GM21717 (cell line): ENCODE measurements at regions not wholly inside any gene's neighbourhood (a gene's known extent, or its start where the extent isn't known, plus 50 kb on each side); places are given as distances from the start of the nearest gene placed in this dataset.
A peak's percentile ranks its signal among the peaks of the same experiment; 100 is the strongest.

Experiments
- ATAC-seq: cut with Tn5 transposase; IDR thresholded peaks from one replicate; pipeline ENCODE4 v1.9.1; 2021; ENCODE audit warnings: mild to moderate bottlenecking, moderate library complexity; ENCODE audit not compliant: unreplicated experiment

GRCh38 chr18:5091741-5092140, 105.3 kb downstream of the AKAIN1 start:
- ATAC-seq: no peak

GRCh38 chr18:5075297-5075696, 121.8 kb downstream of the AKAIN1 start:
- no peak for ATAC-seq

GRCh38 chr18:5073026-5073944, 123.8 kb downstream of the AKAIN1 start:
- no peak for ATAC-seq

- ATAC-seq: no peak
Measured at GRCh38 chr18:5068851-5069250, 128.2 kb downstream of the AKAIN1 start.

GRCh38 chr18:5066380-5066977, 130.6 kb downstream of the AKAIN1 start:
- ATAC-seq: no peak

GRCh38 chr18:5065615-5066014, 131.4 kb downstream of the AKAIN1 start:
- ATAC-seq: no peak

GRCh38 chr18:5064841-5065370, 132.2 kb downstream of the AKAIN1 start:
- no peak for ATAC-seq

GRCh38 chr18:5061785-5062184, 135.3 kb downstream of the AKAIN1 start:
- ATAC-seq: no peak

GRCh38 chr18:5060543-5060942, 136.5 kb downstream of the AKAIN1 start:
- ATAC-seq: no peak

GRCh38 chr18:5059696-5060032, 137.4 kb downstream of the AKAIN1 start:
- ATAC-seq: no peak

GRCh38 chr18:5058768-5059695, 138.0 kb downstream of the AKAIN1 start:
- ATAC-seq: no peak

GRCh38 chr18:5057386-5058348, 139.4 kb downstream of the AKAIN1 start:
- peak; percentile 71 for ATAC-seq

- no peak for ATAC-seq
Measured at GRCh38 chr18:5052491-5052890, 144.6 kb downstream of the AKAIN1 start.

- no peak for ATAC-seq
Measured at GRCh38 chr18:5051207-5051606, 145.8 kb downstream of the AKAIN1 start.

- ATAC-seq: no peak
Measured at GRCh38 chr18:5049124-5049523, 147.9 kb downstream of the AKAIN1 start.

GRCh38 chr18:5040476-5040875, 156.6 kb downstream of the AKAIN1 start:
- ATAC-seq: no peak

GRCh38 chr18:5036523-5036922, 160.5 kb downstream of the AKAIN1 start:
- no peak for ATAC-seq

GRCh38 chr18:5031216-5031615, 165.8 kb downstream of the AKAIN1 start:
- ATAC-seq: no peak

GRCh38 chr18:5030636-5031035, 166.4 kb downstream of the AKAIN1 start:
- no peak for ATAC-seq

- ATAC-seq: no peak
Measured at GRCh38 chr18:5029592-5029991, 167.5 kb downstream of the AKAIN1 start.
